ENCODE measurements at regions not wholly inside any gene's neighbourhood (a gene's known extent, or its start where the extent isn't known, plus 50 kb on each side); places are given as distances from the start of the nearest gene placed in this dataset.

- Histone ChIP-seq H3K27ac (ENCODE audit: low read length) (no peak overlapping the region), H3K4me2 (ENCODE audit: insufficient read depth, low read length) (no peak overlapping the region)
These were observed 52.5 kb upstream of the ATP2B2 start for GRCh38 chr3:10557781-10558373.

DNA sequence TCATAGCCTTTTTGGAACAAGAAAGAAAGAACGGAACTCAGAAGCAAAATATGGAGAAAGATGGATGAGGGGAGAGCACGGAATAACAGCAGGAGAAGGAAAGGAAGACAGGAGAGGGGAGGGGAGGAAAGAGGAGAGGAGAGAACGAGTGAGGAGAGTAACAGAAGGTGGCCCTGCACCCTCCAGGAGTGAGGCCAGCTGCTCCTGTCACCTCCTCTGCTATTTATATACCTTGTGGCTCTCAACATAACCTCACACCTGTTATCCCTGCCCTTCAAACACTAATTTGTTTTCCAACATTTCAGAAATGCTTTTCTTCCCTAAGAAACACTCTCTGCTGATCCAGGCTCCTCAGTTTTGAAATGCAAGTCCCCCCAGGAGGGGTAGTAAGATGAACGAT lies 53.4 kb upstream of the ATP2B2 start:
- H3K27me3 ChIP-seq (ENCODE audit: insufficient read depth, low read length, poor library complexity): no peaks in the 10 kb centered on the region
- no peaks in the 10 kb centered on the region for H3K9me3 ChIP-seq (ENCODE audit: insufficient read depth, low read length, severe bottlenecking)
- H4K20me1 ChIP-seq (ENCODE audit: insufficient read depth, low read length): no peaks in the 10 kb centered on the region
- H3K4me2 ChIP-seq (ENCODE audit: insufficient read depth, low read length): no peak overlapping the region
- H2AFZ ChIP-seq (ENCODE audit: low read depth, low read length): no peak overlapping the region
- no peak for ATAC-seq (ENCODE audit: insufficient read depth, low read depth)
- no peak overlapping the region for H3K4me3 ChIP-seq (ENCODE audit: low read depth in 1 of 2, low read length in 2 of 2)
- H3K27ac ChIP-seq (ENCODE audit: low read length): no peak overlapping the region
- H3K4me1 ChIP-seq (ENCODE audit: insufficient read depth, low read length): no peaks in the 10 kb centered on the region
- TF ChIP-seq, protein P1, sequence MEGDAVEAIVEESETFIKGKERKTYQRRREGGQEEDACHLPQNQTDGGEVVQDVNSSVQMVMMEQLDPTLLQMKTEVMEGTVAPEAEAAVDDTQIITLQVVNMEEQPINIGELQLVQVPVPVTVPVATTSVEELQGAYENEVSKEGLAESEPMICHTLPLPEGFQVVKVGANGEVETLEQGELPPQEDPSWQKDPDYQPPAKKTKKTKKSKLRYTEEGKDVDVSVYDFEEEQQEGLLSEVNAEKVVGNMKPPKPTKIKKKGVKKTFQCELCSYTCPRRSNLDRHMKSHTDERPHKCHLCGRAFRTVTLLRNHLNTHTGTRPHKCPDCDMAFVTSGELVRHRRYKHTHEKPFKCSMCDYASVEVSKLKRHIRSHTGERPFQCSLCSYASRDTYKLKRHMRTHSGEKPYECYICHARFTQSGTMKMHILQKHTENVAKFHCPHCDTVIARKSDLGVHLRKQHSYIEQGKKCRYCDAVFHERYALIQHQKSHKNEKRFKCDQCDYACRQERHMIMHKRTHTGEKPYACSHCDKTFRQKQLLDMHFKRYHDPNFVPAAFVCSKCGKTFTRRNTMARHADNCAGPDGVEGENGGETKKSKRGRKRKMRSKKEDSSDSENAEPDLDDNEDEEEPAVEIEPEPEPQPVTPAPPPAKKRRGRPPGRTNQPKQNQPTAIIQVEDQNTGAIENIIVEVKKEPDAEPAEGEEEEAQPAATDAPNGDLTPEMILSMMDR (IDR thresholded peaks at IDR 0.05; ENCODE audit: borderline replicate concordance, extremely low read depth, low read length, poor library complexity, severe bottlenecking): no peak
- TF ChIP-seq EZH2 (IDR thresholded peaks at IDR 0.05; ENCODE audit: borderline replicate concordance, low read depth, low read length, severe bottlenecking): no peak
- no peak overlapping the region for H3K9ac ChIP-seq (ENCODE audit: low read depth, low read length)
- H3K79me2 ChIP-seq (ENCODE audit: insufficient read depth, low read length): no peaks in the 10 kb centered on the region
- DNase-seq: no peak
- no peaks in the 10 kb centered on the region for H3K36me3 ChIP-seq (ENCODE audit: insufficient read depth, low read length)

More at GRCh38 chr3:10557781-10558373, 52.5 kb upstream of the ATP2B2 start:
- ATAC-seq (ENCODE audit: insufficient read depth, low read depth) (peak; percentile 55; the same call in 1 of the 3 replicates), DNase-seq (no peak)
- H2AFZ ChIP-seq (ENCODE audit: low read depth, low read length): no peak overlapping the region
- H3K9ac ChIP-seq (ENCODE audit: low read depth, low read length): no peak overlapping the region
- no peaks in the 10 kb centered on the region for H4K20me1 ChIP-seq (ENCODE audit: insufficient read depth, low read length)
- TF ChIP-seq, protein P1 (IDR thresholded peaks at IDR 0.05; ENCODE audit: borderline replicate concordance, extremely low read depth, low read length, poor library complexity, severe bottlenecking): no peak
- TF ChIP-seq EZH2 (IDR thresholded peaks at IDR 0.05; ENCODE audit: borderline replicate concordance, low read depth, low read length, severe bottlenecking): no peak
- H3K4me1 ChIP-seq (ENCODE audit: insufficient read depth, low read length): peaks cover 5% of the 10 kb centered on the region
- H3K27me3 ChIP-seq (ENCODE audit: insufficient read depth, low read length, poor library complexity): no peaks in the 10 kb centered on the region
- H3K9me3 ChIP-seq (ENCODE audit: insufficient read depth, low read length, severe bottlenecking): no peaks in the 10 kb centered on the region
- H3K36me3 ChIP-seq (ENCODE audit: insufficient read depth, low read length): no peaks in the 10 kb centered on the region
- no peaks in the 10 kb centered on the region for H3K79me2 ChIP-seq (ENCODE audit: insufficient read depth, low read length)
- H3K4me3 ChIP-seq (ENCODE audit: low read depth in 1 of 2, low read length in 2 of 2): no peak overlapping the region

DNA sequence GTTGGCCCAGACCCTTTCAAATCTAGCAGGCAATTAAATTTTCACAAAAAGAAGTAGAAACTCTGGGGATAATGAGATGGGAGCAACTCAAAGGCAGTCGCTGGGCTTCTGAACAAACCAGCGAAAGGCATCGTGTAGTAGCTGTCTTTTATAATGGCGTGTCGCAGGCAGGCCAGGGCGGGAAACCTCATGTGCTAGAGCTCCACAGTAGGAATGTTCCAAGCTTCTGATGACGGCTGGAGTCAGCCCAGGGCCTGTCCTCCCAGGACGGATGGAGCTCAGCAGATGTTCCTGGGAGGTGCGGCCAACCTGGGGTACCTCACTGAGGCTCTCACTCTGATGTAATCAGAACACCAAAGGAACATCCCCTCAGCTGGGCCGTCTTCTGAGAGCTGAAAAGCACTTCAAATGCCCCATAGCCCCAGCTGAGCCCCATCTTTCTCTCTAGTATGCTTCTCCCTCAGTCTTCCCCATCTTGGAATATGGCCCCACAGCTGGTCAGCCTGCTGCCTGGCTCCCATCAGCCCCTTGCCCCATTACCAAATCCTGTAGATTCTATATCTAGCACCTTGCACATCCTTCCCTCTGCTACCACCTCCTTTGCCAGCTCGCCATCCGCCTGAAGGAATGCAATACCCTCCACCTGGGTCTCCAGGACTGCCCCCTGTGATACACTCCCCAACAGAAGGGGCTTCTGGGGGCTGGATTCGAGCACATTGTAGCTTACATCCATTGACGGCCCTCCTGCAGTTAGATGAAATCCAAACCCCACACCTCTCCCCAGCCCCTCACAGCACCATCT lies 54.9 kb upstream of the ATP2B2 start:
- Histone ChIP-seq H3K9me3 (ENCODE audit: insufficient read depth, low read length, severe bottlenecking) (no peaks in the 10 kb centered on the region), H3K4me1 (ENCODE audit: insufficient read depth, low read length) (no peaks in the 10 kb centered on the region), H3K4me3 (ENCODE audit: low read depth in 1 of 2, low read length in 2 of 2) (no peak overlapping the region), H3K9ac (ENCODE audit: low read depth, low read length) (no peak overlapping the region), H3K27me3 (ENCODE audit: insufficient read depth, low read length, poor library complexity) (no peaks in the 10 kb centered on the region), H3K36me3 (ENCODE audit: insufficient read depth, low read length) (no peaks in the 10 kb centered on the region), H3K79me2 (ENCODE audit: insufficient read depth, low read length) (no peaks in the 10 kb centered on the region), H3K4me2 (ENCODE audit: insufficient read depth, low read length) (no peak overlapping the region), H3K27ac (ENCODE audit: low read length) (no peak overlapping the region), H2AFZ (ENCODE audit: low read depth, low read length) (no peak overlapping the region), H4K20me1 (ENCODE audit: insufficient read depth, low read length) (no peaks in the 10 kb centered on the region)
- no peak for ATAC-seq (ENCODE audit: insufficient read depth, low read depth)
- DNase-seq: no peak
- TF ChIP-seq EZH2 (IDR thresholded peaks at IDR 0.05; ENCODE audit: borderline replicate concordance, low read depth, low read length, severe bottlenecking): no peak
- TF ChIP-seq, protein P1 (IDR thresholded peaks at IDR 0.05; ENCODE audit: borderline replicate concordance, extremely low read depth, low read length, poor library complexity, severe bottlenecking): no peak
